ENCODE measurements at regions not wholly inside any gene's neighbourhood (a gene's known extent, or its start where the extent isn't known, plus 50 kb on each side); places are given as distances from the start of the nearest gene placed in this dataset.
A peak's percentile ranks its signal among the peaks of the same experiment; 100 is the strongest.

GRCh38 chr14:77985211-77985615 is 185.0 kb upstream of the NRXN3 start:
- Histone ChIP-seq H3K27me3 (peaks cover 0 to 4% (median 0%) of the 10 kb centered on the region in 4 donors), H3K36me3 (no peaks in the 10 kb centered on the region), H3K4me3 (no peak overlapping the region), H3K27ac (no peak overlapping the region), H3K9me3 (no peaks in the 10 kb centered on the region), H3K4me1 (peaks cover 5 to 9% (median 6%) of the 10 kb centered on the region in 4 donors)
- DNase-seq = no peak
- WGBS, 2 donors = 33 to 36% methylated on average over 5 of the region's 5 CpGs
- no peak for ATAC-seq (ENCODE audit: low FRiP score in 2 of 2)
- TF ChIP-seq POLR2A (IDR thresholded peaks at IDR 0.05) = no peak
- TF ChIP-seq CTCF (IDR thresholded peaks at IDR 0.05) = no peak
- no peak for TF ChIP-seq EP300 (IDR thresholded peaks at IDR 0.05)
- no peak for TF ChIP-seq POLR2AphosphoS5 (IDR thresholded peaks at IDR 0.05)

GRCh38 chr14:77986773-77987172 is 183.4 kb upstream of the NRXN3 start:
- 85 to 94% methylated on average over 1 of the region's 1 CpG for WGBS, 2 donors
- TF ChIP-seq EP300 (IDR thresholded peaks at IDR 0.05) = no peak
- ATAC-seq (ENCODE audit: low FRiP score in 2 of 2) = no peak
- H3K27me3 ChIP-seq = no peaks in the 10 kb centered on the region
- no peaks in the 10 kb centered on the region for H3K9me3 ChIP-seq
- H3K27ac ChIP-seq = no peak overlapping the region
- H3K4me3 ChIP-seq = no peak overlapping the region
- no peaks in the 10 kb centered on the region for H3K36me3 ChIP-seq
- no peak for DNase-seq
- no peaks in the 10 kb centered on the region for H3K4me1 ChIP-seq

- Histone ChIP-seq H3K27me3 (no peaks in the 10 kb centered on the region), H3K4me3 (no peak overlapping the region), H3K27ac (no peak overlapping the region), H3K4me1 (no peaks in the 10 kb centered on the region), H3K9me3 (no peaks in the 10 kb centered on the region), H3K36me3 (no peaks in the 10 kb centered on the region)
- WGBS, 2 donors = 70% methylated on average over 7 of the region's 7 CpGs
- TF ChIP-seq POLR2A (IDR thresholded peaks at IDR 0.05) = no peak
- TF ChIP-seq CTCF (IDR thresholded peaks at IDR 0.05) = no peak
- no peak for TF ChIP-seq POLR2AphosphoS5 (IDR thresholded peaks at IDR 0.05)
- no peak for TF ChIP-seq EP300 (IDR thresholded peaks at IDR 0.05)
- DNase-seq = no peak
- peak in 1 of 2 donors; percentile 64 for ATAC-seq (ENCODE audit: low FRiP score in 2 of 2)
These were observed 181.9 kb upstream of the NRXN3 start for GRCh38 chr14:77988096-77988870.

- DNase-seq (no peak), ATAC-seq (ENCODE audit: low FRiP score in 2 of 2) (peak; percentile 73 to 90)
- H3K27me3 ChIP-seq = no peaks in the 10 kb centered on the region
- no peak overlapping the region for H3K4me3 ChIP-seq
- TF ChIP-seq POLR2AphosphoS5 (IDR thresholded peaks at IDR 0.05) (no peak), CTCF (IDR thresholded peaks at IDR 0.05) (no peak), EP300 (IDR thresholded peaks at IDR 0.05) (no peak), POLR2A (IDR thresholded peaks at IDR 0.05) (no peak)
- H3K4me1 ChIP-seq = no peaks in the 10 kb centered on the region
- 69 to 78% methylated on average over 2 of the region's 2 CpGs for WGBS, 2 donors
- peak overlapping the region in 1 of 4 donors; percentile 28 for H3K27ac ChIP-seq
- no peaks in the 10 kb centered on the region for H3K36me3 ChIP-seq
- H3K9me3 ChIP-seq = no peaks in the 10 kb centered on the region
These were observed 181.2 kb upstream of the NRXN3 start for GRCh38 chr14:77988970-77989369.

- Histone ChIP-seq H3K4me3 (no peak overlapping the region), H3K9me3 (no peaks in the 10 kb centered on the region), H3K36me3 (no peaks in the 10 kb centered on the region), H3K4me1 (no peaks in the 10 kb centered on the region), H3K27me3 (no peaks in the 10 kb centered on the region), H3K27ac (peak overlapping the region in 2 of 4 donors; percentile 11 to 28)
- no peak for DNase-seq
- WGBS, 2 donors = 56 to 66% methylated on average over 15 to 16 of the region's 16 CpGs
- TF ChIP-seq CTCF (IDR thresholded peaks at IDR 0.05) (no peak), POLR2AphosphoS5 (IDR thresholded peaks at IDR 0.05) (no peak), POLR2A (IDR thresholded peaks at IDR 0.05) (no peak), EP300 (IDR thresholded peaks at IDR 0.05) (no peak)
- no peak for ATAC-seq (ENCODE audit: low FRiP score in 2 of 2)
These were observed 180.7 kb upstream of the NRXN3 start for GRCh38 chr14:77989441-77989991.
